SIG-M5 (cell line): ENCODE measurements at regions not wholly inside any gene's neighbourhood (a gene's known extent, or its start where the extent isn't known, plus 50 kb on each side); places are given as distances from the start of the nearest gene placed in this dataset.

Experiments
- DNase-seq: peaks from one replicate; lab custom pipeline; 2025; lab: John Stamatoyannopoulos, UW

- no peak for DNase-seq
Observed at GRCh38 chr20:52643034-52643433, 329.1 kb upstream of the TSHZ2 start.

GRCh38 chr20:52637201-52637600 is 335.0 kb upstream of the TSHZ2 start:
- no peak for DNase-seq

- DNase-seq: no peak
Observed at GRCh38 chr20:52631469-52631868, 340.7 kb upstream of the TSHZ2 start.

- DNase-seq: no peak
Observed at GRCh38 chr20:52630138-52630537, 342.0 kb upstream of the TSHZ2 start.

GRCh38 chr20:52624281-52624680 is 347.9 kb upstream of the TSHZ2 start:
- DNase-seq: no peak

- DNase-seq: no peak
Observed at GRCh38 chr20:52622081-52622480, 350.1 kb upstream of the TSHZ2 start.

GRCh38 chr20:52621401-52621800 is 350.8 kb upstream of the TSHZ2 start:
- DNase-seq: no peak

- no peak for DNase-seq
Observed at GRCh38 chr20:52619671-52620070, 352.5 kb upstream of the TSHZ2 start.

- no peak for DNase-seq
Observed at GRCh38 chr20:52619101-52619500, 353.1 kb upstream of the TSHZ2 start.

GRCh38 chr20:52616629-52617028 is 355.5 kb upstream of the TSHZ2 start:
- no peak for DNase-seq

- no peak for DNase-seq
Observed at GRCh38 chr20:52614051-52614863, 357.9 kb upstream of the TSHZ2 start.

- DNase-seq: no peak
Observed at GRCh38 chr20:52612046-52612632, 360.0 kb upstream of the TSHZ2 start.

- no peak for DNase-seq
Observed at GRCh38 chr20:52610749-52611148, 361.4 kb upstream of the TSHZ2 start.

GRCh38 chr20:52601295-52601971 is 370.7 kb upstream of the TSHZ2 start:
- DNase-seq: no peak

- no peak for DNase-seq
Observed at GRCh38 chr20:52596256-52596655, 375.9 kb upstream of the TSHZ2 start.

GRCh38 chr20:52595518-52595917 is 376.6 kb upstream of the TSHZ2 start:
- no peak for DNase-seq

GRCh38 chr20:52593654-52594053 is 378.5 kb upstream of the TSHZ2 start:
- no peak for DNase-seq

- DNase-seq: no peak
Observed at GRCh38 chr20:52592567-52592966, 379.6 kb upstream of the TSHZ2 start.

GRCh38 chr20:52590100-52590499 is 382.1 kb upstream of the TSHZ2 start:
- no peak for DNase-seq

- no peak for DNase-seq
Observed at GRCh38 chr20:52589251-52589812, 382.8 kb upstream of the TSHZ2 start.

- DNase-seq: no peak
Observed at GRCh38 chr20:52586660-52587059, 385.5 kb upstream of the TSHZ2 start.

- DNase-seq: no peak
Observed at GRCh38 chr20:52585333-52585732, 386.8 kb upstream of the TSHZ2 start.

GRCh38 chr20:52578559-52578958 is 387.0 kb upstream of the ZFP64 start:
- DNase-seq: no peak
